Stimulated activated CD4-positive, alpha-beta T cell treated with anti-CD3 and anti-CD28 coated beads, Interleukin-4, amount 100 ng/mL, for 48 hours (primary cell): ENCODE measurements at regions not wholly inside any gene's neighbourhood (a gene's known extent, or its start where the extent isn't known, plus 50 kb on each side); places are given as distances from the start of the nearest gene placed in this dataset.

Source experiments
- DNase-seq, 2 donors: peaks; one replicate each; pipeline ENCODE4 v3.0.0-alpha.2; 2020; ENCODE audit warnings: low read depth in 2 of 2

DNA sequence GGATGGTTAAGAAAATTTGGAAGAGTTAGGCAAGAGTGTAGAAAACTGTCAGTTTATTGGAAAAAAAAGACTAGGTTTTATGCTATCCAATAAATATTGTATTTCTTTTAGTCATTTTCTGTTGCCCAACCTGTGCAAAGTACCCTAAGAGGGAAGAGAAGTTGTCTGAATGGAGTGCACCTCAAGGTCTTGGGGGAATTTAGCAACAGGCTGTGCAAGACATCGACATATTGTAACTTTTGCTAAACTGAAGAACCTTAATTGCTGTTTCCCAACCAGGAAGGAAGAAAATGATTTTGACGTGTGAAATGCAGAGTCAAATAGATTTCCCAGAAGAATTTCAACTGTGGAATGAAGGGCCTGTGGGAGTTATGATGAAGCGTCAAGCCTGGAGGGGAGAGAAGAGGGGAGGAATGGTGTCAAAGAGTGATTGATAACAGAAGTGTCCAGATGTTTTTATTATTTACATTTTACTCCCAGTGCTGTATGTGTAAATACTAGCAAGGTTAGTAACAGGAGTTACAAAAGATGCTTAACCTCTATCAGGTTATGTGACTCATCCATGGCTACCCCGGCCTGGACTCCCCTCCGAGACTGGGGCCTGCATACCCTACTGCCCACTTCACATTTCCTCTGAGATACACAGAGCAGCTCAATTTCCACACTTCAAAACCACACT is 246.8 kb downstream of the MYLK4 start:
- no peak for DNase-seq

DNA sequence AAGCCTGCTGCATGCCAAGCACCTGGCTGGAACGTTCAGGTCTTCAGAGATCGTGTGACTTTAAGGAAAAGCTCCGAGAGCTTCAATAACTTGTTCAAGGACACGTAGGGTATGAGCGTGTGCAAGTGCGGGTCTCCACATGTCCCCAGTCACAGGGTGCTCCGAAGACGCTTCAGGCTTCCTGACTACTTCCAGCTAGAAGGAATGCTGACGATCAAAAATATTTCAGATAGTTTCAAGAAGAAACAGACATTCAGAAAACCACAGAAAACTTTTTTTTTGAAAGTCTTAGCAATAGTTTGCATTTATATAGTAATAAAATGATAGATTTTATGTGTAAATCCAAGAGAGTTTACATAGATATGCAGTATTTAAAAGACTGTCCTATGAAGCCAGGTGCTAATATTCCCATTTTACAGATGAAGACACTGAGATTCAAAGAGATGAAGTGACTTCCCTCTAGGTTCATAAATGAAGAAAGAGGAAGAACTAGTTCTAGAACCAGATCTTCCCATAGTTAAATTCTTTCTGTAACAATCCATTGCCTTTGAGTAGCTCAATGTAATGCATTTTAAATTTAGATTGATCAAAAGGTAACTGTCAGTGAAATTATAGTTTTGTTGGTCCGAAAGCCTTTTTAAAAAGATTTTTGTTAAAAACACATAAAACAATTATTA is 247.6 kb downstream of the MYLK4 start:
- DNase-seq: no peak

DNA sequence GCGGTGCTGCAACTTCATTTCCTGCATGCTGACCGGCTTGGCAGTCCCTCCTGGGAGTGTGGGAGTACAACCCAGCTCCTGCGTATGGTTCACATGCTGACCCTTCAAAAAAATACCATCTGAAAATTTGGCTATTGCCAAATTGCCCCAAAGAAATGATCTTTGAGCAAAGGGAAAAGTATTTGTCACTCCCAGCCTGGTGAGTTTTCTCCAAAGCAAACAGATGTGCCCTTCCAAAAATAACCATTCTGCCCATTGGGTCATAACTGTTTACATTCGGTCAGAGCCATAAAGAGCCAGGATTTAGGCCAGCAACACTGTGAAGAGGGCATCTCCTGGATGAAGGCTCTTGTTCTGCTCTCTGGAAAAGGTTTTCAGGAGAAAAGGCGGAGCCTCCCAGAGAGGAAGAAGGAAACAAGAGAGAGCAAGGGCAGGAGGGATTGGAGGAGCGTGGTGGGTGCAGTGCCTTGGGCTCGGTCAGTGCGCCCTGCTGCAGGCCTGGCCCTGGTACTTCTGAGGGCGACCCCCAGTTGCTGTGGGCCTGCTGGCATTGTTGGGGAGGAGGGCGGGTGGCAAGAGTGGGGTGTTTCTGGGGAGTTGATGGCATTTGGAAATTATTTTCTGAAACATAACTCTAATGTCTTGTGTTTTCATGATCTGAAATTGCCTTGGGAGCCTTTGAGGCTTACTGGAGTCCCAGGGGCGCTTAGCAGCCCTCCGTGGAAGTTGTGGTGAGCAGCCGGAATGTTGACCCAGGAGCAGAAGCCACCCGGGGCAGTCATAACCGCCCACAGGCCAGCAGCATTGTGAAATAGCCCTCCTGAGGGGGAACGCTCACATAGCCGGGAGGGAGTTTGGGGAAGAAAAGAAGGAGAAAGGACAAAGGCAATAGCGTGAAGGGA is 248.4 kb downstream of the MYLK4 start:
- DNase-seq: no peak

DNA sequence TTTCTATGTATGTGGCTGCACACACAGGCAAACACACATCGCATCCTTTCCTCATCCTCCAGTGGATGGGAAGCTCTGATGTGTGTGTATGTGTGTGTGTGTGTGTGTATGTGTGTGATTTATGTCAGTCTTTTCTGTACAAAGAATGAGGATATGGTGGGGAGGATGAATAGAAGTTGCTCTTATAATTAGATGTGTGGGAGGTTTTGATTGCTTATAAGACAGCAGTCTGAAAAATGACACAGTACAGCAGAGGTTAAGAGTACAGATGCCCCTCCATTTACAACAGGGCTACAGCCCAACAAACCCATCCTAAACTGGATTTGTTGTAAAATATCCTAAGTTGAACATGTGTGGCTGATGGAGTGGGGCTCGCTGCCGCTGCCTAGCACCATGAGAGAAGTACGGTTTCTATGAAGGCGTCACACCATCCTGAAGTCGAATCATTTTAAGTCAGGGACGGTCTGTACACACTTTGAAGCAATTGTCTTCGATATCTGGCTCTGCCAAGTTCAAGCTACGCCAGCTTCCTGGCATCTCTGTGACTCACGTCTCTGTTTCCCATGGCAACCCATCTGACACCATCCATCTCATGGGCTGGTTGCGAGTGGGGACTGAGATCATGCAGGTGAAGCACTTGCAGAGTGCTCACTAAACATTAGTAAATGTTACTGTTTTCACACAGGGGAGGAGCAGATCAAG is 252.6 kb downstream of the MYLK4 start:
- DNase-seq: no peak

DNA sequence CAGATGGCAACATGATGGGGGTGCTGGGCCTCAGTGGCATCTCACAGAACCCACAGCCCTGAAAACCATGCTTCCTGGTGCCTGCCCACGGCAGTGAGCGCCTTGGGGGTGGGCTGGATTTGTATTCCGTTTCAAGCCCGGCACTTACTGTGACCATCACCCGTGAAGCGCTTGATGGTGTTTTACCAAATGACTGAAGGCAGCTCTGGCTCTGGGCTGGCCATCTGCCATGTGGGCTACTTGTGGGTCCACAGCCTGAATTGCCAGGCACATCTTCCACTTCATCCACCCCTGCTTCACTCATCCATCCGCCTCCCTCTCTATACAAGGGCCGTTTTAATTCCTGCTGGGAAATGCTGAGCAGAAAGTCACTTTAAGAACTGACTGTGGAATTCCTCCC is 250.9 kb upstream of the GMDS start:
- no peak for DNase-seq

DNA sequence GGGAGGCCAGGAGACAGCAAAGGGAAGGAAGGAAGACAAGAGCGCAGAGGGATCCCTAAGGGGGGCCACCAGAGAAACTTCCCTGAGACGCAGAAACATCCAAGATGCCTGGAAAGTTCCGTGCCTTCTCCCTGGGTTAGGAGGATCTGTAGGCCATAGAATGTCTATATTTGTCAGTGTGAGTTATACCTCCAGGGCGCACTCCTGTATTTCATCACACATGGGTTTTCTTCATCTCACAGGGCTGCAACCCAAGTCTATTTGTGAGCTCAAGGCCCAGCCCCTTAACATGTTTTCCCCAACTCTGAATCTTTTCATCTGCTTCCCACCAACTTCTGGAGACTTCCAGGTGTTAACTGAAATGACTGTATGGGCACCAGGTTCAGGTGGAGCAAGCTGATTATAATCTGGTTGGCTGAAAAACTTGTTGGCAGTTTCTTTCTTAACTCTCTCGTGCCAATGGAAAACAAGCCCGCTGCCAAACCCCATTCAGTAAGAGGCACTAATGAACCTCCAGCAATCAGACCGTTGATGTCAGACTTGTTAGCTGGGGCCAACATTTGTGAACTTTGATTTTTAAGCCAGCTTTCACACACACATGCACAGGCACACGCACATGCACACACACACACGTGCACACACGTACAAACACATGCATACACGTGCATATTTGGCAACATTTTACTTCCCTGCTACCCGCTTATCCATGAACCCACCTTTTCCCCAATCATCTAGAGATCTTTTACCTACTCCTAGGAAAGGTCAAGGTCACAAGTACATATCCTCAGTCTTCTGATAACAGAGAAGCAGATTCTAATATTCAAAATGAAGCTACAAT is 247.5 kb upstream of the GMDS start:
- no peak for DNase-seq

DNA sequence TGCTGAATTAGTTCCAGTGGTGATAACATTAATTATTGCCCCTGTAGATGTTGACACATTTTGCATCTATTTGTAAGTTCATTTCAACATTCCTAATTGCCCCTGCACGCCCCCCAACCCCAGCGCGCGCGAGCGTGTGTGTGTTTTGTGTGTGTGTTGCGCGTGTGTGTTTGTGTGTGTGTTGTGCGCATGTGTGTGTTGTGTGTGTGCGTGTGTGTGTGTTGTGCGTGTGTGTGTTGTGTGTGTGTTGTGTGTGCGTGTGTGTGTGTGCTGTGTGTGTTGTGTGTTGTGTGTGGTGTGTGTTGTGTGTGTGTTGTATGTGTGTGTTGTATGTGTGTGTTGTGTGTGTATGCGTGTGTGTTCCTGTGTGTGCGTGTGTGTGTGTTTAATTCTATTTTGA is 245.7 kb upstream of the GMDS start:
- no peak for DNase-seq

DNA sequence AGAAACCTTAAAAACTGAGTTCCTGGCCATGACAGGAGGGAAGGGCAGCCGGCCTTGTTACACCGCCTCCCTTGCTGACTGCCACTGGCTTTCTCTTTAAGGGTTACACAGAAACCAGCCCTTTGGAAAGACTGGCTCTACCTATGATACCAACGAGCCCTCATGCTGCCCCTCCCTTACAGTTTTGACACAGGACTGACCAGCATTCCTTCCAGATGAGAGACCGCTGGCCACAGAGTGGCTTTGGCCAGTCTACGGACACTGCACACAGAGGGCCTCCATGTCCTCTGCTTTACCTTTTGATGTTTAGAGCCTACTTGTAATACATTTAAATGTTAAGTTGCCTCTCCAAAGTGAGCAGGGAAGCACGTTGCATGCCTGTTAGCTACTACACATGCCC is 243.2 kb upstream of the GMDS start:
- DNase-seq: no peak

DNA sequence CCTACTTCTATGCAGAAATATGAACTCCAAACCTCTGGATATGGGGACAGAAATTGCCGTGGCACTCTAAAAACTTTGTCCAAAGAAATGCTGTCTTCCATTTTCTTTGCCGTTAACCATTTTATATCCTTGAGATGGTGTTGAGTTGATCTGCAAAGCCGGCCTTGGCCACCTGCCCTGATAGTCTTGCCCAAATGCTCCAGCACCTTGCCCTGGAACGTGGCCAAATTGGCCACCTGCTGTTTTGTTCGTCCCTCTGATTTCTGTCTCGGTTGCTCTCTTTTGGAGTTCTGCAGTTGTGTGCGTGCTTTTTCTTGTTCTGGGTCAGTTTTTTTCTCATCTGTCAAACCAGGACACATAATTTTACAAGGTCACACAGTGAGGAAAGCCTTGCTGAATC is 239.7 kb upstream of the GMDS start:
- no peak for DNase-seq

DNA sequence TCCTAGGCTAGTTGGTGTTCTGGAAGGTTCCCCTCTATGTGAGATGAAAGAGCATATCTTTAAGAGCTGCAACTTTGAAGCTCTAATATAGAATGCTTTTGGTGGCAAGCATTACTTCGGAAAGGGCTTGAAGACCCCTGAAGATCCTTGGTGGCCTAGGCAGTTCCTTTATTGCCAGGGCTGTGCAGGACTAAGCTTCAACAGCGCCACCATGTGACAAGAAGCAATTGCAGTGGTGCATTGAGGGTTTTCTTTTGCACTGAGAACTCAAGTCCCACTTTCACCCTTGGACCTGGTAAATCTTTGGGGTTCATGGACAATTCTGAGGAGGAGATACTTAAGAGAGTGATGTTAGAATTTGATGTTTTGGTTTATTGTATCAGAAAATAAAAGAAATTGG is 237.4 kb upstream of the GMDS start:
- DNase-seq: no peak

DNA sequence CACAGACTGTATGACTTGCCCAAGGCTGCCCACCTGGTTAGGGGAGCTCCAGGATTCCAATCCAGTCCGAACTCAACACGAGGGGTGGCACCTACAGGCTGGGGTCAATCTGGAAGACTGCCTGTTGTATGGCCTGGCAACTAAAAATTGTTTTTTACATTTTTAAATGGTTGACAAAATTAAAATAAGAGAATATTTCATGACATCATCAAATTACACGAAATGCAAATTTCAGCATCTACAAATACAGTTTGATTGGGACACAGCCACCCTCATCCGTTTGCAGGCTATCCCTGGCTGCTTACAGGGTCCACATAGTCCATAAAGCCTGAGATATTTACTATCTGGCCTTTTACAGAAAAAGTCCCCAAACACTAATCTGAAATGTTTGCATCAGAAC is 235.9 kb upstream of the GMDS start:
- DNase-seq: no peak

DNA sequence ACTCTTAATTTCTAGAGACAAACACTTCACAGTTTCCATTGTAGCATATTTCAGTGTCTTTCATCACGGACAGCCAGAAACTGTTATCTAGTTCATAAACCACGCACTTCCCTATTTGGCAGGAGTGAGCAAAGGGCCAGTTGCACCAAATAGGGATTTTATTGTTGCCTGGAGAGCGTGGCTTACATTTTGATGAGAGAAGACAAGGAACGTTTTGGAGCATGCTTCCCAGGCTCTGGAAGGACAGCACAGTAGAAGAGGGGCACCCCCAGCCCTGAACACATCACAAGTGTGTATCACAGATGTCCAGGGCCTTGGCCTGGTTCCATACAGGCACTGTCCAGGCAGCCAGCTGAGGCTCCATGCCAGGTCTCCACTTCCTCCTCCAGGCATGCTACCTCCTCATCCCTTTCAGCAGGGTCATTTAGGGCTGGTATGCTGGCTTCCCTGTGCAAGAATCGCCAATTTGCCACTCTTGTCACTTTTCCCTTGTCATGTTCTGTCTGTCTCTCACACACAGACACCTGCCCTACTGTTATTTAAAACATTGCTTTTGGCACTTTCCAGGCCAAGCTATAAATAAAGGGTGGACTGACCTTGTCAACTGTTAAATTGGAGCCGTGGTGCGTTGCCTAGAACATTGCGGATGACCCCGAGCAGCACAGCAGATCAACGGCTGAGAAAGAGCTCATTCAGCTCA is 235.0 kb upstream of the GMDS start:
- no peak for DNase-seq

DNA sequence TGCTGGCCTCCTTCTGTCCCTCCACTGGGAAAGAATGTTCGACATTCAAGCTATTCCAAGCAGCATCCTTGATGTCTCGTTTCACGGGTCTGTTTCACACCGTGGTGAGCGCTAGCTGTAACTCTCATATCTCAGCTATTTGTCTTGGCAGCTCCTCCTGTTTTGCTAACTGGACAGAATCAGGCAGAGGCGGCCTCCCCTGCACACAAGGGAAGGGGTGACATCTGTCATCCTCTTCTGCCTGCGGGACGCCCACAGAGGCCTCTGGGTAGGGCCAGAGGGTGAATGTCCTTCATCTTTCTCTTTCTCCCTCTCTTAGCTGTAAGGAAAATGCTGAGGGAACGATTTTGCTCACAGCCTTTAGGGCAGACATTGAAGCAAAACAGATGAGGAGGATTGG is 232.8 kb upstream of the GMDS start:
- DNase-seq: no peak

DNA sequence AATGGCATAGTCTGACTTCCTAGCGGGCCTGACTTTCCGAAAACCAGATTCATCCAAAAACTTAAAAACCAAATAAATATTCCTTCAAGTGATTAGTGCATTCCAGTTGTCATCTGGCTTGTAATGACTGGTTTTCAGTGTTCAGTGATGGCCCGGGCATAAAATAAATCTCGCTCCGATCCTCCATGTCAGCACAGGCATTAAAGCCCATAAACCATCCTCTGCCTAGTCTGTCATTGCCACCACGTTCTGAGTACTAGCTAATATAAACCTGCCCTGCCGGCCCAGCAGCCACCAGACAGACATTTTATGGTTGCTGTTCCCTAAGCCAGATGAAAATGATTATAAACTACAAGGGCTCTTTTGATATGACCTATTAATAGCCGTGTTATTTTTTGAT is 232.3 kb upstream of the GMDS start:
- no peak for DNase-seq

DNA sequence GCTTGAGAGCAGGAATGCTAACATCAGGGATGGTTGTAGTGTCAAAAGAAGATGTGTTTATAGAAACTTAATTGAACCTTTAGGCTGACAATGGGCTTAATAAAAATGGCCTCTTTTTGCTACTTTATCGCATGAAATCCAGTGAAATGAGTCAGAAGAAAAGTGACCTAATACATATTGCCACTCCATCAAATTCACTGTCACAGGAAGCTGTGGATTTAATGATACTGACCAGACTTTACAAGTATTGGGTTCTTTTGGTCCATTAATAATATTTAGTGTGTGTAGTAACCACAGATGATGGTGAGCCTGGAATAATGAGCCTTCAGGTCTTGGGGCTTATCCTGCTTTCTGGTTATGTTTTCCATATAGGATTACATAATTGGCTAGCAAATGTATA is 231.8 kb upstream of the GMDS start:
- no peak for DNase-seq

DNA sequence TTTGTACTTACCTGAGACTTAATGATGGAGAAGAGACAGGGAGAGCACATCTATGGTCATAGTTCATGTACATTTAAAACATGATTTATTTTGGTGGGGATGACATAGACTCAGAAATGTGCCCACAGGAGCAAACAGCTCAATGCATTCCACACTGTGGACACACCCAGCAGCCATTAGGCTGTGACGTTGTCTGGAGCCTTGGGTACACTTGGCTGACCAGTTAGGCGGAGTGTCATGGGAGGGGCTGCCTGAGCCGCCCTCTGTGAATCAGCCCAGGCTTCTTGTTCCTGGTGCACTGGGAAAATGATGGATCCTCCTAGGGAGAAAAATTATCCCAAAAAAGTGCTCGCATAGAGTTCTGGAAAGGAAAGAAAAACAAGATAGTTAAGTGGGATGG is 231.0 kb upstream of the GMDS start:
- DNase-seq: no peak

DNA sequence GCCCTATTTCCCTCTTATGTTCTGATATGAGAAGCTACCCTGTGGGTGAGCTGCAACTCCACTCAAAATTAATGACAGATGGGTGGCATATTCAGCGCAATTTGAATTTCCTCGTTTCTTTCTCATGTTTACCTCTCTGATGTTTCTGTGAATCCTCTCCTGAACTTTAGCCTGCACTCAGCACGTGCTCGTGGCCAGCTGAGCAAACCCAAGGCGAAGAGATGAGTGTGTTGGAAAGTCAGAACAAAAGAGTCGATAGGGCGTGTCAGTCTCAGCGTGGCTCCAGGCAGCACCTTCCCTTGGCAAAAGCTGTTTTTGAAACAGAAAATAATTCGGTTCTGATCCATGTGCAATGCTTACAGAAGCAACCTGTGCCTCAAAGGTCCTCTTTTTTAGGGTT is 226.1 kb upstream of the GMDS start:
- DNase-seq: no peak

DNA sequence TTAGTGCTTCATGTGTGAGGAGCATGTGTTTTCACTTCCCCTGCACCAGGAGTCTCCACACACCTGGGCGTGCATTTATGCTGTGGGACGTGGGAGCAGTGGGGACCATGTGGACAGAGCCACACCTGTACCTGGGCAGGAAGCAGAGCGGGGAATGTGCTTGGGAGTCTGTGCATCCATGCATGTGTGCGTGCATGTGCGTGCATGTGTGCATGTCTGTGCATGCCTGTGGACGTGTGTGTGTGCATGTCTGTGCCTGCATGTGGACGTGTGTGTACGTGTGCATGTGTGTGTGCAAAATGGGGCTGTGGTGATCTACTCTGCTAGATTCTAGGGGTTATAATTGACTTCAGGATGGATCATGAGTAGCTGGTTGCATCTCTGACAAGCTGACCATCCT is 224.0 kb upstream of the GMDS start:
- no peak for DNase-seq

DNA sequence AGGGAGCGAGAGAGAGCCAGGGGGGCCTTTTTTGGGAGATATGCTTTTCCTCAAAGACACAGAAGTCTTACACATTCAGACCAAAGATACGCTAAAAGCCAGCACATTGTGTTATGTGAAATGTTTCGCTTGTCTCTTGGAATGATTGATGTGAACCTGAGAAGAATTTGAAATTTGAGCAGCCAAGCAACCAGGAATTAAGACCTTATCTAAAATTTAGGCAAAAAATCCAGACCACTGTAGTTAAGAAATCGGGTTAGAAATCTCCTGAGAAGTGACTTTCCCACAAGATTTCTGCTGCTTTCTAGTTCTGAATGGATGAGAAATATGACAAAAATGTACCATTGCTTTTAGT is 223.2 kb upstream of the GMDS start:
- no peak for DNase-seq

DNA sequence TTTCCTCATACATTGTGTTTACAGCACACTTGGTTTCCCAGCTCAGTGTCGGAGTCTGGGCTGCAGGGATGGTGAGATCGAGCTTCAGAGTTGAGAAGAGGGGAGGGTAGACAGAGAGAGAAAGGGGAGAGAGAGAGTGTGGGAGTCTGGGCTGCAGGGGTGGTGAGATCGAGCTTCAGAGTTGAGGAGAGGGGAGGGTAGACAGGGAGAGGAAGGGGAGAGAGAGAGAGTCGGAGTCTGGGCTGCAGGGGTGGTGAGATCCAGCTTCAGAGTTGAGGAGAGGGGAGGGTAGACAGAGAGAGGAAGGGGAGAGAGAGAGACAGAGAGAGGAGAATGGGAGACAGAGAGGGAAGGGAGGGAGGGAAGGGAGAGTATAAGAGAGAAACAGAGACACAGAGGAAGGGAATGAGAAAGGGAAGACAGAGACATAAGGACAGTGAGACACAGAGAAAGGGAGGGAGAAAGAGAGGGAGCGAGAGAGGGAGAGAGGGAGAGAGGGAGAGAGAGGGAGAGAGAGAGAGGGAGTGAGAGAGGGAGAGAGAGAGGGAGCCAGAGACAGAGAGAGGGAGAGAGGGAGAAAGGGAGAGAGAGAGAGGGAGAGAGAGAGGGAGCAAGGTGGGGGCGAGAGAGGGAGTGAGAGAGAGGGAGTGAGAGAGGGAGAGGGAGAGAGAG is 222.7 kb upstream of the GMDS start:
- DNase-seq: no peak
